Activated naive CD4-positive, alpha-beta T cell treated with anti-CD3 and anti-CD28 coated beads for 36 hours (primary cell): ENCODE measurements at regions not wholly inside any gene's neighbourhood (a gene's known extent, or its start where the extent isn't known, plus 50 kb on each side); places are given as distances from the start of the nearest gene placed in this dataset.

Experiments
- CTCF ChIA-PET: fragments of 350-600 bp; sonication (Branson Sonifier 250); formaldehyde crosslinking; loops from one replicate; lab custom pipeline; 2021; ENCODE audit warnings: antibody characterized with exemption; lab: Charles Lee
- DNase-seq: peaks from one replicate; pipeline ENCODE4 v3.0.0-alpha.2; 2020
- H3K27ac Mint-ChIP-seq: one replicate; pipeline ENCODE4 v1.8.0; 2021; ENCODE audit warnings: mild to moderate bottlenecking, mixed read lengths
- H3K27me3 Mint-ChIP-seq: one replicate; pipeline ENCODE4 v1.8.0; 2021; ENCODE audit warnings: low read depth, mixed read lengths
- H3K36me3 Mint-ChIP-seq: one replicate; pipeline ENCODE4 v1.8.0; 2021; ENCODE audit warnings: low read depth, mixed read lengths
- H3K4me1 Mint-ChIP-seq: one replicate; pipeline ENCODE4 v1.8.0; 2021; ENCODE audit warnings: low read depth, mixed read lengths
- H3K4me3 Mint-ChIP-seq: one replicate; pipeline ENCODE4 v1.8.0; 2021; ENCODE audit warnings: mild to moderate bottlenecking, moderate library complexity, mixed read lengths
- H3K9me3 Mint-ChIP-seq: one replicate; pipeline ENCODE4 v1.8.0; 2021; ENCODE audit warnings: mixed read lengths
- intact Hi-C: fragments of 100-400 bp; cut with micrococcal nuclease; formaldehyde crosslinking; loops from one replicate; pipeline ENCODE4 v1.15.1; 2023

GRCh38 chr6:48817333-48818051 lies 645.6 kb downstream of the MMUT start:
- CTCF ChIA-PET: no interaction called here
- no peak for DNase-seq
- H3K4me3 Mint-ChIP-seq: no peak overlapping the region
- no peaks in the 10 kb centered on the region for H3K4me1 Mint-ChIP-seq
- no peaks in the 10 kb centered on the region for H3K27me3 Mint-ChIP-seq
- H3K27ac Mint-ChIP-seq: no peak overlapping the region
- H3K36me3 Mint-ChIP-seq: no peaks in the 10 kb centered on the region
- peaks cover 3% of the 10 kb centered on the region for H3K9me3 Mint-ChIP-seq
- intact Hi-C loops: no loop called here

- Mint-ChIP-seq H3K4me3 (no peak overlapping the region), H3K36me3 (no peaks in the 10 kb centered on the region), H3K4me1 (no peaks in the 10 kb centered on the region), H3K9me3 (peaks cover 2% of the 10 kb centered on the region), H3K27ac (no peak overlapping the region), H3K27me3 (no peaks in the 10 kb centered on the region)
- intact Hi-C loops: no loop called here
- CTCF ChIA-PET: no interaction called here
- no peak for DNase-seq
Measured at GRCh38 chr6:48814957-48815356, 648.1 kb downstream of the MMUT start.

GRCh38 chr6:48813836-48814235 lies 649.2 kb downstream of the MMUT start:
- Mint-ChIP-seq H3K4me3 (no peak overlapping the region), H3K9me3 (peaks cover 2% of the 10 kb centered on the region), H3K27me3 (no peaks in the 10 kb centered on the region), H3K4me1 (no peaks in the 10 kb centered on the region), H3K27ac (no peak overlapping the region), H3K36me3 (no peaks in the 10 kb centered on the region)
- intact Hi-C loops: no loop called here
- CTCF ChIA-PET: no interaction called here
- DNase-seq: no peak

DNA sequence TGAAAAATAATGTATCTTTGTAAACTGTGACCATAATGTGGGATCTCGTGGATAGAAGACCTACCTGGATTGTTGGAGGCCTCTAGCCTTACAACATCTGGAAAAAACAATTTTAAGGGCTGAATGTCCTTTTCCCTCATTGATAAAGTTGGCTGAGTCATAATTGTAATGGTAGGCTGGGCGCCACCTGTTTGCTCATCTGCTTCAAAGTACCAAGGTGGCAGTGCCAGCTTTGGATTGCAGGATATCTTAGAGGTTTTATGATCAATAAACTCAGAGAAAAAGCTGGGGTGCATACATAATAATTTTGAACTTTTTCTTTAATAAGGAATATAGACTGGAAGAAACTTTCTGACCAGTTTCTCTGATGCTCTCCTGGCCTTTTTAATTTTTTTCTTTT lies 653.4 kb downstream of the MMUT start:
- Mint-ChIP-seq H3K27ac (no peak overlapping the region), H3K4me1 (no peaks in the 10 kb centered on the region), H3K9me3 (no peaks in the 10 kb centered on the region), H3K36me3 (no peaks in the 10 kb centered on the region), H3K4me3 (no peak overlapping the region), H3K27me3 (no peaks in the 10 kb centered on the region)
- no peak for DNase-seq
- CTCF ChIA-PET: interaction anchor here (0.7 kb wide), 1 partner anchor 600 kb away, joined by 4 read pairs; no protein-coding TSS in a partner anchor
- intact Hi-C loops: no loop called here

DNA sequence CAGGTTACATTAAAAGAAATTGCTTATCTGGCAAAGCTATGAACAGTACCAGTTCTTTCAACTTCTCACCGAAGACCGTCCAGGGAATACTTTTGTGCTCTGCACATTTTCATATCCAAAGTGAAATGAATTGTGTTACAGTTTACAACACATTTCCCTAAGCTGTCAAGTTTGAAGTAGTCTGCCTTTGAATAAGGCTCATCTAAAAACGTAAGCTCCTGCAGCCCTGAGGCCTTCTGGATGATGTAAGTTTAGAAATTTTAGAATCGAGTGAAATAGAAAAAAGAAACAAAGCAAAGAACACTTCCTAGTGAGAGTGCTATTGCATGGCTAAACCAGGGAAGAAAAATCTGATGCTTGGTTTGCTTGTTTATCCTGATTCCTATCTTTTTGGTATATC lies 653.8 kb downstream of the MMUT start:
- H3K4me1 Mint-ChIP-seq: no peaks in the 10 kb centered on the region
- H3K27ac Mint-ChIP-seq: no peak overlapping the region
- DNase-seq: no peak
- no peaks in the 10 kb centered on the region for H3K9me3 Mint-ChIP-seq
- CTCF ChIA-PET: no interaction called here
- intact Hi-C loops: no loop called here
- H3K4me3 Mint-ChIP-seq: no peak overlapping the region
- no peaks in the 10 kb centered on the region for H3K36me3 Mint-ChIP-seq
- no peaks in the 10 kb centered on the region for H3K27me3 Mint-ChIP-seq

DNA sequence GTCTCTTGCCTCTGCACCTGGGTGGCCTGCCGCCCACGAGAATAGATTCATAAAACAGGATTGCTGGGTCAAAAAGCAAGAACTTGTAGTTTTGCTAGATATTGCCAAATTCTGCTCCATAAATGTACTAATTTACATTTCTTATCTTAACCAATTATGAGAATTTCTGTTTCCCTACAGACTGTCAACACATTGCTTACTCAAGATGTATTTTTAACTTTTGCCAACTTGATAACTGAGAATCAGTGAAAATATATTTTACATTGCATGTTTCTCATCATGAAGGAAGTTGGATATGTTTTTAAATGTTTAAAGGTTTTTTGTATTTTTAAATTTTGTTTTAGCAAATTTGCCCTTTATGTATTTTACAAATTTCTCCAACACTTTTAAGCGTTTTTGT lies 664.8 kb downstream of the MMUT start:
- Mint-ChIP-seq H3K27ac (no peak overlapping the region), H3K36me3 (no peaks in the 10 kb centered on the region), H3K9me3 (no peaks in the 10 kb centered on the region), H3K4me3 (no peak overlapping the region), H3K27me3 (no peaks in the 10 kb centered on the region), H3K4me1 (no peaks in the 10 kb centered on the region)
- intact Hi-C loops: no loop called here
- CTCF ChIA-PET: no interaction called here
- DNase-seq: no peak

GRCh38 chr6:48782225-48782624 lies 671.2 kb upstream of the PTCHD4 start:
- Mint-ChIP-seq H3K9me3 (peaks cover 2% of the 10 kb centered on the region), H3K27ac (no peak overlapping the region), H3K4me3 (no peak overlapping the region), H3K36me3 (no peaks in the 10 kb centered on the region), H3K27me3 (no peaks in the 10 kb centered on the region), H3K4me1 (no peaks in the 10 kb centered on the region)
- no peak for DNase-seq
- intact Hi-C loops: no loop called here
- CTCF ChIA-PET: interaction anchor here (0.5 kb wide), 1 partner anchor 155 kb away, joined by 3 read pairs; no protein-coding TSS in a partner anchor

DNA sequence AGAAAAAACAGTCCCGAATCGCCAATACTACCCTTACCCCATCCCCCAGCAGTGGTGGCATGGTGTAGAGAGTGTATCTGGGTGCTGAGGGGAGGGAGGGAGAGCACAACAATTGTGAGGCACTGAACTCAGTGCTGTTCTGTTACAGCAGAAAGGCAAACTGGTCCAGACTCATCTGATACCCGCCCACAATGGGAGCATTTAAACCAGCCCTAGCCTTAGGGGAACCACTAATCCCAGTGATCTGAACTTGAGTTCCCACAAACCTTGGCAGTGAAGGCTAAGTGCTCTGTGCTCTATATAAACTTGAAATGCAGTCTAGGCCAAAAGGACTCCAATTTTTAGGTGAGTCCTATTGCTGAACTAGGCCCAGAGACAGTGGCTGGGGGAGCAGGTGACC lies 666.4 kb upstream of the PTCHD4 start:
- H3K9me3 Mint-ChIP-seq: peaks cover 2% of the 10 kb centered on the region
- no peak overlapping the region for H3K27ac Mint-ChIP-seq
- intact Hi-C loops: no loop called here
- no peaks in the 10 kb centered on the region for H3K4me1 Mint-ChIP-seq
- DNase-seq: no peak
- no peaks in the 10 kb centered on the region for H3K27me3 Mint-ChIP-seq
- H3K4me3 Mint-ChIP-seq: no peak overlapping the region
- no peaks in the 10 kb centered on the region for H3K36me3 Mint-ChIP-seq
- CTCF ChIA-PET: no interaction called here

- DNase-seq: no peak
- Mint-ChIP-seq H3K4me3 (no peak overlapping the region), H3K4me1 (no peaks in the 10 kb centered on the region), H3K9me3 (peaks cover 2% of the 10 kb centered on the region), H3K36me3 (no peaks in the 10 kb centered on the region), H3K27me3 (no peaks in the 10 kb centered on the region), H3K27ac (no peak overlapping the region)
- intact Hi-C loops: no loop called here
- CTCF ChIA-PET: no interaction called here
Measured at GRCh38 chr6:48775157-48775556, 664.2 kb upstream of the PTCHD4 start.

- Mint-ChIP-seq H3K9me3 (peaks cover 2% of the 10 kb centered on the region), H3K36me3 (no peaks in the 10 kb centered on the region), H3K4me3 (no peak overlapping the region), H3K4me1 (no peaks in the 10 kb centered on the region), H3K27me3 (no peaks in the 10 kb centered on the region), H3K27ac (no peak overlapping the region)
- CTCF ChIA-PET: no interaction called here
- DNase-seq: no peak
- intact Hi-C loops: no loop called here
Measured at GRCh38 chr6:48774276-48774675, 663.3 kb upstream of the PTCHD4 start.

DNA sequence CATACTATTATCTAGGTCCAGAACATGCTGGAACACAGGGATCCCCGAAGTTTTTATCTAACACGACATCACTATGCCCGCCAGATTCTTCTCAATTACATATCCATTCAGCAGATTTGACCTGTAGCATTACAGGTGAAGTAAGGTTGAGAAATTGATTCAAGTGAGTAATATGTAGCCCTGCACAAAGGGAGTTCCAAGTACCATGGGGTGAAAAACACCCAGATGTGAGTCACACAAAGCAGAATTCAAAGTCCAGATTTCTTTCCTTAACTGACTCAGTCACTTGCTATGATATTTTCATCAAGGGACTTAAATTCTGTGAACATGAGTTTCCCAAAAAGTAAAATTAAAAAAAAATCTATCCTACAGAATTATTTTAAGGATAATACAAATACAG lies 655.4 kb upstream of the PTCHD4 start:
- H3K4me1 Mint-ChIP-seq: no peaks in the 10 kb centered on the region
- H3K36me3 Mint-ChIP-seq: no peaks in the 10 kb centered on the region
- H3K4me3 Mint-ChIP-seq: no peak overlapping the region
- no peak overlapping the region for H3K27ac Mint-ChIP-seq
- DNase-seq: no peak
- intact Hi-C loops: no loop called here
- no peaks in the 10 kb centered on the region for H3K9me3 Mint-ChIP-seq
- CTCF ChIA-PET: no interaction called here
- no peaks in the 10 kb centered on the region for H3K27me3 Mint-ChIP-seq

- intact Hi-C loops: loop anchor here (1.0 kb wide), 1 partner anchor 977 kb away; no protein-coding TSS in a partner anchor
- H3K9me3 Mint-ChIP-seq: no peaks in the 10 kb centered on the region
- no peak for DNase-seq
- H3K27ac Mint-ChIP-seq: no peak overlapping the region
- H3K4me3 Mint-ChIP-seq: no peak overlapping the region
- H3K4me1 Mint-ChIP-seq: no peaks in the 10 kb centered on the region
- CTCF ChIA-PET: no interaction called here
- H3K27me3 Mint-ChIP-seq: no peaks in the 10 kb centered on the region
- no peaks in the 10 kb centered on the region for H3K36me3 Mint-ChIP-seq
Measured at GRCh38 chr6:48765352-48765961, 654.5 kb upstream of the PTCHD4 start.
